ENCODE measurements at regions not wholly inside any gene's neighbourhood (a gene's known extent, or its start where the extent isn't known, plus 50 kb on each side); places are given as distances from the start of the nearest gene placed in this dataset.

GRCh38 chr16:35691057-35691456 lies 2231.6 kb downstream of the TP53TG3F start:
- no peaks in the 10 kb centered on the region for H4K20me1 ChIP-seq (ENCODE audit: insufficient read depth)
- WGBS, 2 experiments (ENCODE audit: low coverage in 1 of 2, low lambda C conversion rate in 2 of 2, missing lambda C conversion rate in 2 of 2) = 15 to 18% methylated on average over 5 of the region's 5 CpGs

GRCh38 chr16:35692824-35693223 lies 2233.4 kb downstream of the TP53TG3F start:
- H3K4me2 ChIP-seq (ENCODE audit: unreplicated experiment) = no peak overlapping the region
- H4K20me1 ChIP-seq (ENCODE audit: insufficient read depth) = no peaks in the 10 kb centered on the region
- no peaks in the 10 kb centered on the region for H3K79me2 ChIP-seq (ENCODE audit: insufficient read depth)
- H3K4me3 ChIP-seq = no peak overlapping the region
- H3K9ac ChIP-seq = no peak overlapping the region
- no peaks in the 10 kb centered on the region for H3K4me1 ChIP-seq (ENCODE audit: insufficient read depth)
- H3K36me3 ChIP-seq (ENCODE audit: low read depth) = no peaks in the 10 kb centered on the region
- 43 to 53% methylated on average over 3 of the region's 3 CpGs for WGBS, 2 experiments (ENCODE audit: low coverage in 1 of 2, low lambda C conversion rate in 2 of 2, missing lambda C conversion rate in 2 of 2)
- no peaks in the 10 kb centered on the region for H3K9me3 ChIP-seq (ENCODE audit: low read depth)
- in situ Hi-C loops (cut with MboI) = no loop called here
- H3F3A ChIP-seq (ENCODE audit: insufficient read depth) = no peaks in the 10 kb centered on the region
- no peaks in the 10 kb centered on the region for H3K27me3 ChIP-seq (replicated peaks; ENCODE audit: insufficient read depth)
- H3K27ac ChIP-seq = no peak overlapping the region
- TF ChIP-seq EZH2phosphoT487 (IDR thresholded peaks at IDR 0.05; ENCODE audit: insufficient read depth, low read depth) (no peak), EZH2 (IDR thresholded peaks at IDR 0.05; ENCODE audit: insufficient read depth, poor library complexity, severe bottlenecking) (no peak)
- no peak overlapping the region for H2AFZ ChIP-seq
- no peak for DNase-seq
- H3K9me2 ChIP-seq (ENCODE audit: insufficient read depth) = no peaks in the 10 kb centered on the region

More at GRCh38 chr16:35691057-35691456, 2231.6 kb downstream of the TP53TG3F start:
- Histone ChIP-seq H3K79me2 (ENCODE audit: insufficient read depth) (no peaks in the 10 kb centered on the region), H3K4me1 (ENCODE audit: insufficient read depth) (no peaks in the 10 kb centered on the region), H3K27ac (no peak overlapping the region), H3K9me3 (ENCODE audit: low read depth) (no peaks in the 10 kb centered on the region), H3K9ac (no peak overlapping the region), H2AFZ (no peak overlapping the region), H3K27me3 (replicated peaks; ENCODE audit: insufficient read depth) (no peaks in the 10 kb centered on the region), H3K4me2 (ENCODE audit: unreplicated experiment) (no peak overlapping the region), H3K9me2 (ENCODE audit: insufficient read depth) (no peaks in the 10 kb centered on the region), H3K36me3 (ENCODE audit: low read depth) (no peaks in the 10 kb centered on the region), H3K4me3 (no peak overlapping the region), H3F3A (ENCODE audit: insufficient read depth) (no peaks in the 10 kb centered on the region)
- TF ChIP-seq EZH2 (IDR thresholded peaks at IDR 0.05; ENCODE audit: insufficient read depth, poor library complexity, severe bottlenecking) = no peak
- no peak for TF ChIP-seq EZH2phosphoT487 (IDR thresholded peaks at IDR 0.05; ENCODE audit: insufficient read depth, low read depth)
- in situ Hi-C loops (cut with MboI) = no loop called here
- DNase-seq = no peak

GRCh38 chr16:35706901-35707300 lies 2247.5 kb downstream of the TP53TG3F start:
- H3K79me2 ChIP-seq (ENCODE audit: insufficient read depth) = no peaks in the 10 kb centered on the region
- no peak for TF ChIP-seq EZH2 (IDR thresholded peaks at IDR 0.05; ENCODE audit: insufficient read depth, poor library complexity, severe bottlenecking)
- no peak for TF ChIP-seq EZH2phosphoT487 (IDR thresholded peaks at IDR 0.05; ENCODE audit: insufficient read depth, low read depth)
- in situ Hi-C loops (cut with MboI) = no loop called here
- 45 to 59% methylated on average over 2 of the region's 2 CpGs for WGBS, 2 experiments (ENCODE audit: low coverage in 1 of 2, low lambda C conversion rate in 2 of 2, missing lambda C conversion rate in 2 of 2)
- H2AFZ ChIP-seq = no peak overlapping the region
- no peaks in the 10 kb centered on the region for H3K9me2 ChIP-seq (ENCODE audit: insufficient read depth)
- no peaks in the 10 kb centered on the region for H3K36me3 ChIP-seq (ENCODE audit: low read depth)
- H4K20me1 ChIP-seq (ENCODE audit: insufficient read depth) = no peaks in the 10 kb centered on the region
- no peak overlapping the region for H3K27ac ChIP-seq
- H3K4me1 ChIP-seq (ENCODE audit: insufficient read depth) = no peaks in the 10 kb centered on the region
- H3K9ac ChIP-seq = no peak overlapping the region
- H3K4me2 ChIP-seq (ENCODE audit: unreplicated experiment) = no peak overlapping the region
- DNase-seq = no peak
- no peaks in the 10 kb centered on the region for H3K27me3 ChIP-seq (replicated peaks; ENCODE audit: insufficient read depth)
- H3K4me3 ChIP-seq = no peak overlapping the region
- H3F3A ChIP-seq (ENCODE audit: insufficient read depth) = no peaks in the 10 kb centered on the region
- H3K9me3 ChIP-seq (ENCODE audit: low read depth) = no peaks in the 10 kb centered on the region

- in situ Hi-C loops (cut with MboI) = no loop called here
- no peaks in the 10 kb centered on the region for H3K9me2 ChIP-seq (ENCODE audit: insufficient read depth)
Observed at GRCh38 chr16:35711435-35711834, 2252.0 kb downstream of the TP53TG3F start.

GRCh38 chr16:35711958-35712357 lies 2252.5 kb downstream of the TP53TG3F start:
- no peak overlapping the region for H2AFZ ChIP-seq
- DNase-seq = no peak
- no peak overlapping the region for H3K4me3 ChIP-seq
- H3K9me2 ChIP-seq (ENCODE audit: insufficient read depth) = no peaks in the 10 kb centered on the region
- no peaks in the 10 kb centered on the region for H3K79me2 ChIP-seq (ENCODE audit: insufficient read depth)
- H3K27ac ChIP-seq = no peak overlapping the region
- WGBS, 2 experiments (ENCODE audit: low coverage in 1 of 2, low lambda C conversion rate in 2 of 2, missing lambda C conversion rate in 2 of 2) = 8 to 13% methylated on average over 5 of the region's 5 CpGs
- in situ Hi-C loops (cut with MboI) = no loop called here
- no peaks in the 10 kb centered on the region for H3K4me1 ChIP-seq (ENCODE audit: insufficient read depth)
- no peaks in the 10 kb centered on the region for H3K36me3 ChIP-seq (ENCODE audit: low read depth)
- H4K20me1 ChIP-seq (ENCODE audit: insufficient read depth) = no peaks in the 10 kb centered on the region
- TF ChIP-seq EZH2phosphoT487 (IDR thresholded peaks at IDR 0.05; ENCODE audit: insufficient read depth, low read depth) (no peak), EZH2 (IDR thresholded peaks at IDR 0.05; ENCODE audit: insufficient read depth, poor library complexity, severe bottlenecking) (no peak)
- no peak overlapping the region for H3K9ac ChIP-seq
- no peaks in the 10 kb centered on the region for H3K9me3 ChIP-seq (ENCODE audit: low read depth)
- no peak overlapping the region for H3K4me2 ChIP-seq (ENCODE audit: unreplicated experiment)
- H3K27me3 ChIP-seq (replicated peaks; ENCODE audit: insufficient read depth) = no peaks in the 10 kb centered on the region
- H3F3A ChIP-seq (ENCODE audit: insufficient read depth) = no peaks in the 10 kb centered on the region

More at GRCh38 chr16:35711435-35711834, 2252.0 kb downstream of the TP53TG3F start:
- Histone ChIP-seq H3K27ac (no peak overlapping the region), H3K4me1 (ENCODE audit: insufficient read depth) (no peaks in the 10 kb centered on the region), H3K27me3 (replicated peaks; ENCODE audit: insufficient read depth) (no peaks in the 10 kb centered on the region), H3K9me3 (ENCODE audit: low read depth) (no peaks in the 10 kb centered on the region), H3K36me3 (ENCODE audit: low read depth) (no peaks in the 10 kb centered on the region), H3K4me2 (ENCODE audit: unreplicated experiment) (no peak overlapping the region), H2AFZ (no peak overlapping the region), H3K9ac (no peak overlapping the region), H4K20me1 (ENCODE audit: insufficient read depth) (no peaks in the 10 kb centered on the region), H3F3A (ENCODE audit: insufficient read depth) (no peaks in the 10 kb centered on the region), H3K79me2 (ENCODE audit: insufficient read depth) (no peaks in the 10 kb centered on the region), H3K4me3 (no peak overlapping the region)
- WGBS, 2 experiments (ENCODE audit: low coverage in 1 of 2, low lambda C conversion rate in 2 of 2, missing lambda C conversion rate in 2 of 2) = 12 to 13% methylated on average over 6 of the region's 6 CpGs
- no peak for DNase-seq
- TF ChIP-seq EZH2 (IDR thresholded peaks at IDR 0.05; ENCODE audit: insufficient read depth, poor library complexity, severe bottlenecking) (no peak), EZH2phosphoT487 (IDR thresholded peaks at IDR 0.05; ENCODE audit: insufficient read depth, low read depth) (no peak)

Data from GM23248 (cell line).